ENCODE measurements at regions not wholly inside any gene's neighbourhood (a gene's known extent, or its start where the extent isn't known, plus 50 kb on each side); places are given as distances from the start of the nearest gene placed in this dataset.
"Not testable (repeated sequence)": the region's sequence is repeated elsewhere in the genome, so short reads cannot be mapped to it uniquely, and the experiment has no call there.

GRCh38 chr3:26078539-26078938 lies 288.6 kb downstream of the OXSM start:
- DNase-seq, result no peak

GRCh38 chr3:26081166-26081565 lies 291.3 kb downstream of the OXSM start:
- DNase-seq, result no peak

GRCh38 chr3:26081806-26082205 lies 291.9 kb downstream of the OXSM start:
- DNase-seq, result no peak

- DNase-seq, result no peak
Measured at GRCh38 chr3:26082911-26083310, 293.0 kb downstream of the OXSM start.

- DNase-seq, result no peak
Measured at GRCh38 chr3:26084629-26085028, 294.7 kb downstream of the OXSM start.

- DNase-seq, result no peak
Measured at GRCh38 chr3:26087751-26088150, 297.9 kb downstream of the OXSM start.

- DNase-seq, result no peak
Measured at GRCh38 chr3:26089249-26089648, 299.4 kb downstream of the OXSM start.

- DNase-seq, result no peak
Measured at GRCh38 chr3:26090589-26090988, 300.7 kb downstream of the OXSM start.

GRCh38 chr3:26091096-26091495 lies 301.2 kb downstream of the OXSM start:
- no peak for DNase-seq

- DNase-seq, result no peak
Measured at GRCh38 chr3:26091626-26092025, 301.7 kb downstream of the OXSM start.

- not testable (repeated sequence) for DNase-seq
Measured at GRCh38 chr3:26097111-26097510, 307.2 kb downstream of the OXSM start.

- no peak for DNase-seq
Measured at GRCh38 chr3:26099692-26100091, 309.8 kb downstream of the OXSM start.

GRCh38 chr3:26100176-26100575 lies 310.3 kb downstream of the OXSM start:
- DNase-seq, result no peak

- no peak for DNase-seq
Measured at GRCh38 chr3:26102376-26102775, 312.5 kb downstream of the OXSM start.

GRCh38 chr3:26104851-26105251 lies 315.0 kb downstream of the OXSM start:
- no peak for DNase-seq

GRCh38 chr3:26105261-26105660 lies 315.4 kb downstream of the OXSM start:
- DNase-seq, result no peak

- DNase-seq, result no peak
Measured at GRCh38 chr3:26106228-26106627, 316.3 kb downstream of the OXSM start.

GRCh38 chr3:26108846-26109489 lies 319.1 kb downstream of the OXSM start:
- DNase-seq, result no peak

GRCh38 chr3:26114851-26115250 lies 325.0 kb downstream of the OXSM start:
- no peak for DNase-seq

GRCh38 chr3:26118165-26118564 lies 328.3 kb downstream of the OXSM start:
- DNase-seq, result peak; percentile 10

- DNase-seq, result no peak
Measured at GRCh38 chr3:26132942-26133341, 343.1 kb downstream of the OXSM start.

GRCh38 chr3:26141296-26141695 lies 351.4 kb downstream of the OXSM start:
- DNase-seq, result no peak

- DNase-seq, result no peak
Measured at GRCh38 chr3:26145769-26146168, 355.9 kb downstream of the OXSM start.

GRCh38 chr3:26157428-26157827 lies 367.5 kb downstream of the OXSM start:
- DNase-seq, result not testable (repeated sequence)

- no peak for DNase-seq
Measured at GRCh38 chr3:26171006-26171405, 381.1 kb downstream of the OXSM start.

- DNase-seq, result no peak
Measured at GRCh38 chr3:26191556-26191955, 401.7 kb downstream of the OXSM start.

All from hematopoietic multipotent progenitor cell treated with erythropoietin and hydrocortisone succinate and interleukin-3 and kit ligand, for 4 days (in vitro differentiated cells).